Muscle layer of colon (tissue), 2 donors: ENCODE measurements at regions not wholly inside any gene's neighbourhood (a gene's known extent, or its start where the extent isn't known, plus 50 kb on each side); places are given as distances from the start of the nearest gene placed in this dataset.
A peak's percentile ranks its signal among the peaks of the same experiment; 100 is the strongest.
"Not testable (repeated sequence)": the region's sequence is repeated elsewhere in the genome, so short reads cannot be mapped to it uniquely, and the experiment has no call there.

Source experiments
- H3K27ac ChIP-seq: one replicate; pipeline ENCODE4 v1.7.0; 2013; ENCODE audit warnings: low read depth, mild to moderate bottlenecking, low read length, moderate library complexity
- H3K27me3 ChIP-seq, 2 donors: one replicate each; pipeline ENCODE4 v1.7.0; 2013; ENCODE audit warnings: low read length in 2 of 2, mild to moderate bottlenecking in 2 of 2; ENCODE audit not compliant: insufficient read depth in 2 of 2, control insufficient read depth in 1 of 2
- H3K36me3 ChIP-seq: one replicate; pipeline ENCODE4 v1.7.0; 2013; ENCODE audit warnings: mild to moderate bottlenecking, low read length; ENCODE audit not compliant: insufficient read depth
- H3K4me1 ChIP-seq: one replicate; pipeline ENCODE4 v1.7.0; 2013; ENCODE audit warnings: mild to moderate bottlenecking, low read length; ENCODE audit not compliant: insufficient read depth
- H3K4me3 ChIP-seq, 2 donors: one replicate each; pipeline ENCODE4 v1.7.0; 2013; ENCODE audit warnings: low read length in 2 of 2, low read depth in 1 of 2, mild to moderate bottlenecking in 1 of 2, moderate library complexity in 1 of 2
- H3K9ac ChIP-seq: one replicate; pipeline ENCODE4 v1.7.0; 2013; ENCODE audit warnings: low read length
- H3K9me3 ChIP-seq: one replicate; pipeline ENCODE4 v1.7.0; 2013; ENCODE audit warnings: mild to moderate bottlenecking, low read length
- donor health status: abdominal sarcoma.
- donor health status: Adenocarcinoma of cecum.

GRCh38 chr15:67947254-67948039 is 106.7 kb upstream of the PIAS1 start:
- no peak overlapping the region for H3K27ac ChIP-seq
- H3K9me3 ChIP-seq, result no peaks in the 10 kb centered on the region
- no peaks in the 10 kb centered on the region for H3K36me3 ChIP-seq
- H3K4me1 ChIP-seq, result peaks cover 29% of the 10 kb centered on the region
- no peak overlapping the region for H3K9ac ChIP-seq
- no peaks in the 10 kb centered on the region for H3K27me3 ChIP-seq
- no peak overlapping the region for H3K4me3 ChIP-seq

DNA sequence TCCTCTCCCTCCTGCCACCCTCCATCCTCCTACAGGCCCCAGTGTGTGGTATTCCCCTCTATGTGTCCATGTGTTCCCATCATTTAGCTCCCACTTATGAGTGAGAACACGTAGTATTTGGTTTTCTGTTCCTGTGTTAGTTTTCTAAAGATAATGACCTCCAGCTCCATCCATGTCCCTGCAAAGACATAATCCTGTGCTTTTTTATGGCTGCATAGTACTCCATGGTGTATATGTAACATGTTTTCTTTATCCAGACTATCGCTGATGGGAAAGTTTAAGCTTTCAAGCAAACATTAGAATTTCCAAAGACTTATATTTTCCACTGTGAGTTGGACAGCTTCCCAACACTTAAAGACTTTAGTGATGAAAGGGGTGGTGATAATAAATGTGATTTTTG is 105.9 kb upstream of the PIAS1 start:
- Histone ChIP-seq H3K9ac (no peak overlapping the region), H3K4me3 (no peak overlapping the region), H3K4me1 (peaks cover 28% of the 10 kb centered on the region), H3K27me3 (no peaks in the 10 kb centered on the region), H3K9me3 (no peaks in the 10 kb centered on the region), H3K36me3 (no peaks in the 10 kb centered on the region), H3K27ac (no peak overlapping the region)

GRCh38 chr15:67951187-67951586 is 102.9 kb upstream of the PIAS1 start:
- not testable (repeated sequence) for H3K4me3 ChIP-seq, H3K9me3 ChIP-seq, H3K4me1 ChIP-seq, H3K9ac ChIP-seq, H3K27me3 ChIP-seq, H3K36me3 ChIP-seq, H3K27ac ChIP-seq

DNA sequence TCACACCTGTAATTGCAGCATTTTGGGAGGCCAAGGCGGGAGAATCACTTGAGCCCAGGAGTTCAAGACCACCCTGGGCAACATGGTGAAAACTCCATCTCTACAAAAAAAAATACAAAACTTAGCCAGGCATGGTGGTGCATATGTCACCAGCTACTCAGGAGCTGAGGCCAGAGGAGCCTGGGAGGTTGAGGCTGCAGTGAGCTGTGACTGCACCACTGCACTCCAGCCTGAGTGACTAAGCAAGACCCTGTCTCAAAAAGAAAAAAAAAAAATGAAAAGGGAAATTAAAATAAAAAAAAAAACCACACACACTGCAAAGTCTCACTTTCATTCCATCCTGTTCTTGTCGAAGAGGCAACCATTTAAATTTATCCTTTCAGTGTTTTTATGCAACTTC is 100.8 kb upstream of the PIAS1 start:
- Histone ChIP-seq H3K9ac (no peak overlapping the region), H3K4me1 (peaks cover 9% of the 10 kb centered on the region), H3K9me3 (no peaks in the 10 kb centered on the region), H3K27me3 (no peaks in the 10 kb centered on the region), H3K27ac (no peak overlapping the region), H3K4me3 (no peak overlapping the region), H3K36me3 (no peaks in the 10 kb centered on the region)

DNA sequence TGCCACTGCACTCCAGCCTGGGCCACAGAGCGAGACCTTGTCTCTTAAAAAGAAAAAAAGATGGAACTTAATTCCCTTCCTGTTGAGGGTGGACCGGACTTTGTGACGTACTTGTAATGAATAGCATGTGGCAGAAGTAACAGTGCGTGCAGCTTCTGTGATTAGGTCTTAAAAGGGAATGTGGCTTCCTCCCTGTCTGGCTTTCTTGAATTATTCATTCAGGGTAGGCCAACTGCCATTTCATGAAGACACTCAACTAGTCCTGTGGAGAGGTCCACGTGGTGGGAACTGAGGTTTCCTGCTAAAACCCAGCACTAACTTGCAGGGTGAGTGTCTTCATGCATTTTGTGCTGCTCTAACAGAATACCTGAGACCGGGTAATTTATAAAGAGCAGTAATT is 98.9 kb upstream of the PIAS1 start:
- no peaks in the 10 kb centered on the region for H3K36me3 ChIP-seq

GRCh38 chr15:67957435-67958132 is 96.5 kb upstream of the PIAS1 start:
- no peak overlapping the region for H3K9ac ChIP-seq
- H3K27ac ChIP-seq, result no peak overlapping the region
- H3K36me3 ChIP-seq, result no peaks in the 10 kb centered on the region
- H3K27me3 ChIP-seq, result no peaks in the 10 kb centered on the region
- H3K4me3 ChIP-seq, result no peak overlapping the region
- no peaks in the 10 kb centered on the region for H3K9me3 ChIP-seq
- H3K4me1 ChIP-seq, result peaks cover 15% of the 10 kb centered on the region

More for the DNA sequence above, 98.9 kb upstream of the PIAS1 start:
- Histone ChIP-seq H3K27me3 (no peaks in the 10 kb centered on the region), H3K27ac (no peak overlapping the region), H3K4me3 (no peak overlapping the region), H3K9me3 (no peaks in the 10 kb centered on the region), H3K9ac (no peak overlapping the region), H3K4me1 (peaks cover 9% of the 10 kb centered on the region)

GRCh38 chr15:67967871-67968431 is 86.2 kb upstream of the PIAS1 start:
- Histone ChIP-seq H3K4me1 (peaks cover 20% of the 10 kb centered on the region), H3K9me3 (no peaks in the 10 kb centered on the region), H3K36me3 (no peaks in the 10 kb centered on the region), H3K27ac (no peak overlapping the region), H3K27me3 (no peaks in the 10 kb centered on the region), H3K4me3 (peak overlapping the region; percentile 29 to 60), H3K9ac (no peak overlapping the region)

DNA sequence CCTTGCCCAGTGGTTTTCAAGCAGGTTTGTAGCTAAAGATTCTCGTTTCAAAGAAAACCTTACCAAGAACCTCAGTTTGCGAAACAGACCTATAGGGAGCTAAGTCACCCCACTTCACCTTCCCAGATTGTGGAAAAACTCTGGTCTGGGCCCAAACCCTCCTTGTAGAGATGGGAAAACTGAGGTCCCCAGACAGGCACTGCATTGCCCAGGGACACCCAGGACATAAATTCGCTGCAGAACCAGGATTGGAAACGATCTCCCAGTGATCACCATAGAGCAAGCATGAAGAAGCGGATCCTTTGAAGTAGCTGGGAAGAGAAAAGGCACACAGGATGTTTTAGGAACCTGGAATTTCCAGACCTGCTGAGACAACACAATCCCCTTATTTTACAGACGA is 85.6 kb upstream of the PIAS1 start:
- Histone ChIP-seq H3K9ac (no peak overlapping the region), H3K27ac (peak overlapping the region; percentile 26), H3K4me3 (peak overlapping the region; percentile 29 to 60), H3K4me1 (peaks cover 20% of the 10 kb centered on the region), H3K36me3 (no peaks in the 10 kb centered on the region), H3K9me3 (no peaks in the 10 kb centered on the region), H3K27me3 (no peaks in the 10 kb centered on the region)

DNA sequence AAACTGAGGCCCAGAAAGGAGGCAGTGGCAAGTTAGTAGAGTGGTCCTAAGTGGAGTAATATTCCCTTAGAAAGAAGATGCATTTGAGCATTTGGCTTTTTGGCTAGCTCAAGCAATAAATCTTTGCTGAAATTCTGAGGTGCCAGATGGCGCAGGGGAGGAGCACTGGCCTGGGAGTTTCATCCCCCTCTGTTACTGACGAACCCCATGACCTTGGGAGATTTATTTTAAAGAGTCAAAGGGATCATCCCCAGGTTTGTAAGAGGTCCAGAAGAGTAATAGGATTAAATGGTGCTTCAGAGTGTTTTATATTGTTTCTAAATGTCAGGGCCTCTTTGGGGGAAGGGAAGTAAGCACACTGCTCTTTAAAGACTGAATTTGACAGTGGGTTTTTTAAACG is 85.1 kb upstream of the PIAS1 start:
- Histone ChIP-seq H3K27ac (no peak overlapping the region), H3K4me3 (peak overlapping the region in 1 of 2 donors; percentile 60), H3K9me3 (no peaks in the 10 kb centered on the region), H3K9ac (no peak overlapping the region), H3K4me1 (peaks cover 20% of the 10 kb centered on the region), H3K36me3 (no peaks in the 10 kb centered on the region), H3K27me3 (no peaks in the 10 kb centered on the region)

DNA sequence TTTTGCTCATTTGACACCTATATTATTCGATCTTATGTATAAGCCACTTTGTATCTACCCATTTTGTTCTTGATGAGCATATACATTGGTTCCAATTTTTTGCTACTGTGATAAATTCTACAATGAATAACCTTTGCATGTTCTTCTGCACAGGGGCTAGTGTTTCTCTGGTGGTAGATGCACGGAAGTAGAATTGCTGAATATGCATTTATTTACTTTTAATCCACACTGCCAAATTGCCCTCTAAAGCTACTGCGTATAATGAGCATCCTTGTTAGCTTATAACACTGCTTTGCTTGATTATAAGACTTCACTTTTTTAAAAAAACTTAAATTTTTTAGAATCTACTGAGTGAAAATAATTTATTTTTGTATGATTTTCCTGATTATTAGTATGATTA is 84.2 kb upstream of the PIAS1 start:
- H3K36me3 ChIP-seq, result no peaks in the 10 kb centered on the region
- H3K4me3 ChIP-seq, result no peak overlapping the region
- H3K4me1 ChIP-seq, result peaks cover 20% of the 10 kb centered on the region
- H3K27me3 ChIP-seq, result no peaks in the 10 kb centered on the region
- H3K9ac ChIP-seq, result no peak overlapping the region
- no peaks in the 10 kb centered on the region for H3K9me3 ChIP-seq
- H3K27ac ChIP-seq, result no peak overlapping the region

DNA sequence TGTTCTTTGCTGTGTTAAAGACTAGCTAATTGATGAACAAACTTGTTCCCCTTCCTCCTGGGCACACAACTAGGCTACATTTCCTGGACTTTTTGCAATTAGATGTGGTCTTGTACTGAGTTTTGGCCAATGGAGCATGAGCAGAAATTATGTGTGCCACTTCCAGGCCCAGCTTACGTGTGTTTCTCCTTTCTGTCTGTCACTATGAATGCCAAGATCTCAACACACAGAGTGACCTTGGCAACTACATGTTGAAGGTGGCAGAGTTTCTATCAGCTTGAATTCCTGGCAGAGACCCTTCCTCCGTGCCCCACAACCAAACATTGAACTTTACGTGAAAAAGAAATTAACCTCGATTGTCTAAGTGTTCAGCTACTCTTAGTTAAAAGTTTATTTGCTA is 81.7 kb upstream of the PIAS1 start:
- Histone ChIP-seq H3K4me1 (peaks cover 19% of the 10 kb centered on the region), H3K36me3 (no peaks in the 10 kb centered on the region), H3K27ac (no peak overlapping the region), H3K4me3 (no peak overlapping the region), H3K9me3 (no peaks in the 10 kb centered on the region), H3K9ac (no peak overlapping the region), H3K27me3 (no peaks in the 10 kb centered on the region)
